ENCODE measurements at regions not wholly inside any gene's neighbourhood (a gene's known extent, or its start where the extent isn't known, plus 50 kb on each side); places are given as distances from the start of the nearest gene placed in this dataset.

DNA sequence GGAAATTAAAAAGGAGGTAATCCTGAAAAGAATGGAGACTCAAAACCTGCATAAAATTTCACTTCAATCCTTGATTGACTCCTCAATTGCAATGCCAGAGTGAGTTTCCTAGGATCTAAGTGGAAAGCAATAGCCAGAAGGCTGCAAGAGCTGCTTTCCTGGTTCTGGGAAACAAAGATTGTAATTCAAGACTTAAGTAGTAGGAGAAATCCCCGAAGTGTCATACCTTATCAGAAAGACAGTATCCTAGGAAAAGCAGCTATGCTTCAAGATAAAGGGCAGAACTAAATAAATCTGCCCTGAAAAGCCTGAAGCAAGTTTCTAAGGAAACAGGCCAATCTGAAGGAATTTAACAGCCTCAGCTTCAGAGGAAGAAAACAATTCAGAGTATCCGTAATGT is 390.2 kb downstream of the DSC3 start:
- TF ChIP-seq, protein P1, sequence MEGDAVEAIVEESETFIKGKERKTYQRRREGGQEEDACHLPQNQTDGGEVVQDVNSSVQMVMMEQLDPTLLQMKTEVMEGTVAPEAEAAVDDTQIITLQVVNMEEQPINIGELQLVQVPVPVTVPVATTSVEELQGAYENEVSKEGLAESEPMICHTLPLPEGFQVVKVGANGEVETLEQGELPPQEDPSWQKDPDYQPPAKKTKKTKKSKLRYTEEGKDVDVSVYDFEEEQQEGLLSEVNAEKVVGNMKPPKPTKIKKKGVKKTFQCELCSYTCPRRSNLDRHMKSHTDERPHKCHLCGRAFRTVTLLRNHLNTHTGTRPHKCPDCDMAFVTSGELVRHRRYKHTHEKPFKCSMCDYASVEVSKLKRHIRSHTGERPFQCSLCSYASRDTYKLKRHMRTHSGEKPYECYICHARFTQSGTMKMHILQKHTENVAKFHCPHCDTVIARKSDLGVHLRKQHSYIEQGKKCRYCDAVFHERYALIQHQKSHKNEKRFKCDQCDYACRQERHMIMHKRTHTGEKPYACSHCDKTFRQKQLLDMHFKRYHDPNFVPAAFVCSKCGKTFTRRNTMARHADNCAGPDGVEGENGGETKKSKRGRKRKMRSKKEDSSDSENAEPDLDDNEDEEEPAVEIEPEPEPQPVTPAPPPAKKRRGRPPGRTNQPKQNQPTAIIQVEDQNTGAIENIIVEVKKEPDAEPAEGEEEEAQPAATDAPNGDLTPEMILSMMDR (IDR thresholded peaks at IDR 0.05), result no peak
- no peak for TF ChIP-seq POLR2A (IDR thresholded peaks at IDR 0.05)
- Histone ChIP-seq H3K4me1 (no peaks in the 10 kb centered on the region), H3K27me3 (no peaks in the 10 kb centered on the region), H3K4me3 (replicated peaks in 1 of 3) (no peak overlapping the region), H3K9me3 (no peaks in the 10 kb centered on the region), H3K36me3 (no peaks in the 10 kb centered on the region), H3K27ac (no peak overlapping the region)
- 47 to 50% methylated on average over 2 of the region's 2 CpGs for WGBS, 2 donors
- intact Hi-C loops (cut with DNase I), result no loop called here
- no peak for DNase-seq

DNA sequence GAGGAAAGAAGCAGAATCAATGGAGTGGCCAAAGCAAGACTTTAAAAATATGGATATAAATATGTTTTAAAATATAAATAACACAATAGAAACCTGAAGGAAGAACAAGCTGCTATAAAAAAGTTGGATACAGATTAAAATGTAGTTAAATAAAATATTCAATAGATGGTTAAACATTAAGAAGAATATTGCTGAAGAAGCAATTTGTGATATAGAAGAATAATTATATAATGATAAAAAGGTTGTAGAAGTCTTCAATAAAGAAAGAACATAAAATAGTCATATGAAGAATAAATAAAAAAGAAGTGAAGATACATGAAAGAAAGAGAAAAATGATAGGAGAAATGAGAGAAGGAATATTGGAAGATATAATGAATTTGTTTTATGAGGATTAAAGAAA is 392.0 kb downstream of the DSC3 start:
- TF ChIP-seq, protein P1 (IDR thresholded peaks at IDR 0.05), result no peak
- no peak for TF ChIP-seq POLR2A (IDR thresholded peaks at IDR 0.05)
- H3K27me3 ChIP-seq, result no peaks in the 10 kb centered on the region
- intact Hi-C loops (cut with DNase I), result no loop called here

DNA sequence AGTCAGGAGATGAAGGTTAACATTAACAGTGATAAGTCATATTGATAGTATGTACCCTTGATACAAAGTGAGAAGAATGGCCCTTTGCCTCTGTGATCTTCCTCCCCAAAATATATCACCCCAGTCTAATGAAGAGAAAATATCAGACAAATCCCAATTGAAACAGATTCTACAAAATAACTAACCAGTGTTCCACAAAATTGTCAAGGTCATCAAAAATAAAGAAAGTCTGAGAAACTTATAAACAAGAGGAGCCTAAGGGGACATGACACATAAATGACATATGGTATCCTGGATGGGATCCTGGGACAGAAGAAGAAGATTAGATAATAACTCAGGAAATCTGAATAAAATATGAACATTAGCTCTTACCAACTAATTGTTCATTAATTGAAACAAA is 398.4 kb downstream of the DSC3 start:
- Histone ChIP-seq H3K4me1 (no peaks in the 10 kb centered on the region), H3K9me3 (no peaks in the 10 kb centered on the region), H3K36me3 (no peaks in the 10 kb centered on the region), H3K4me3 (replicated peaks in 1 of 3) (no peak overlapping the region), H3K27ac (no peak overlapping the region), H3K27me3 (no peaks in the 10 kb centered on the region)
- intact Hi-C loops (cut with DNase I), result no loop called here
- TF ChIP-seq POLR2A (IDR thresholded peaks at IDR 0.05), result no peak
- TF ChIP-seq, protein P1 (IDR thresholded peaks at IDR 0.05), result no peak
- DNase-seq, result no peak

More for the DNA sequence above, 392.0 kb downstream of the DSC3 start:
- no peak overlapping the region for H3K4me3 ChIP-seq (replicated peaks in 1 of 3)
- no peaks in the 10 kb centered on the region for H3K4me1 ChIP-seq
- H3K9me3 ChIP-seq, result no peaks in the 10 kb centered on the region
- DNase-seq, result no peak
- no peak overlapping the region for H3K27ac ChIP-seq
- no peaks in the 10 kb centered on the region for H3K36me3 ChIP-seq

DNA sequence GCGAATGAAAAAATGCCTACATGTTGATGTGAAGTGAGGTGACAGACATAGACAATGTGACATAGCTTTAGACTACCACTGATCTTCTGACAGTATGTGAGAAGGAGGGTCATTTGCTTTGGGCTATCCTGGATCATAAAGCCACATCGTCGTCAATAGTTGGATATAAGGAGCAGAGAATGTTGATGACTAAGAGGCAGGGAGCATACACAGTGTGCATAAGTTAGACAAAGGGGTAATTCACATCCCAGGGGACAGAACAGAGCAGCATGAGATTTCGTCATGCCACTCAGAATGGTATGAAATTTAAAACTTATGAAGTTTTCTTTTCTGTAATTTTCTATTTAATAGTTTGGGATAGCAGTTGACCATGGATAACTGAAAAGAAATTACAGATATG is 403.2 kb downstream of the DSC3 start:
- H3K27ac ChIP-seq, result no peak overlapping the region
- intact Hi-C loops (cut with DNase I), result loop anchor here (10.0 kb wide), 1 partner anchor 55 kb away; no protein-coding TSS in a partner anchor
- no peaks in the 10 kb centered on the region for H3K9me3 ChIP-seq
- H3K27me3 ChIP-seq, result no peaks in the 10 kb centered on the region
- no peaks in the 10 kb centered on the region for H3K36me3 ChIP-seq
- no peak overlapping the region for H3K4me3 ChIP-seq (replicated peaks in 1 of 3)
- DNase-seq, result no peak
- H3K4me1 ChIP-seq, result no peaks in the 10 kb centered on the region
- TF ChIP-seq, protein P1 (IDR thresholded peaks at IDR 0.05), result no peak
- no peak for TF ChIP-seq POLR2A (IDR thresholded peaks at IDR 0.05)
- WGBS, 2 donors, result 84 to 93% methylated on average over 4 of the region's 4 CpGs

DNA sequence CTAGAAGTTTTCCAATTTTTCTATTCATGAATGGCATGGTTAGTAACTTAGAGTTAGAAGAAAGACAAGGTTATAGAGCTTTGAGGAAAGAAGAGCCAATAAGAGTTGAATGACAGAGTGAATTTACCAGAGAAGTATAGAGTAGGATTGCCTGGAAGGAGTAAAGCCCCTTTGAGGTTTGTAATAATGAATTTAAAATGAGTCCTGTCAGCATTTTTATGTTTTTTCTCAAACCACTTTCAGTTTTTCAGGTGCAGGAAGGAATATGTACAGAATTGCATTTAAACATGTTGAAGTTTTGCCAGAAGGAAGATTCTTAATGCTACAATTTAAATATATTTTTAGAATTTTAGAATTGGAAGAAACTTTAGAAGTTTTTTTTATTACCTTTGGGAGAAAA is 408.3 kb downstream of the DSC3 start:
- Histone ChIP-seq H3K4me1 (no peaks in the 10 kb centered on the region), H3K27ac (no peak overlapping the region), H3K9me3 (no peaks in the 10 kb centered on the region), H3K27me3 (no peaks in the 10 kb centered on the region), H3K4me3 (replicated peaks in 1 of 3) (no peak overlapping the region), H3K36me3 (no peaks in the 10 kb centered on the region)
- DNase-seq, result no peak
- TF ChIP-seq POLR2A (IDR thresholded peaks at IDR 0.05), result no peak
- TF ChIP-seq, protein P1 (IDR thresholded peaks at IDR 0.05), result no peak
- intact Hi-C loops (cut with DNase I), result loop anchor here (10.0 kb wide), 1 partner anchor 61 kb away; no protein-coding TSS in a partner anchor
